Germinal center (tissue), 1 donor: ENCODE measurements at regions not wholly inside any gene's neighbourhood (a gene's known extent, or its start where the extent isn't known, plus 50 kb on each side); places are given as distances from the start of the nearest gene placed in this dataset.

Experiments
- DNase-seq: peaks from one replicate; pipeline ENCODE4 v3.0.0; 2012; ENCODE audit warnings: mixed read lengths, low spot score

- DNase-seq = no peak
These were observed 403.4 kb downstream of the DNAJB9 start for GRCh38 chr7:108973075-108973474.

GRCh38 chr7:108974641-108975040 lies 405.0 kb downstream of the DNAJB9 start:
- no peak for DNase-seq

- no peak for DNase-seq
These were observed 415.4 kb downstream of the DNAJB9 start for GRCh38 chr7:108985037-108985436.

GRCh38 chr7:108989319-108989718 lies 419.6 kb downstream of the DNAJB9 start:
- DNase-seq = no peak

GRCh38 chr7:108997480-108997879 lies 427.8 kb downstream of the DNAJB9 start:
- DNase-seq = no peak

GRCh38 chr7:109003742-109004141 lies 434.1 kb downstream of the DNAJB9 start:
- no peak for DNase-seq

- DNase-seq = no peak
These were observed 440.0 kb downstream of the DNAJB9 start for GRCh38 chr7:109009636-109010035.

- DNase-seq = no peak
These were observed 450.6 kb downstream of the DNAJB9 start for GRCh38 chr7:109020251-109020650.

GRCh38 chr7:109021390-109021789 lies 451.7 kb downstream of the DNAJB9 start:
- no peak for DNase-seq

GRCh38 chr7:109029866-109030265 lies 460.2 kb downstream of the DNAJB9 start:
- no peak for DNase-seq

- no peak for DNase-seq
These were observed 475.0 kb downstream of the DNAJB9 start for GRCh38 chr7:109044691-109045090.

- DNase-seq = no peak
These were observed 479.7 kb downstream of the DNAJB9 start for GRCh38 chr7:109049366-109049765.

GRCh38 chr7:109059089-109059488 lies 489.4 kb downstream of the DNAJB9 start:
- DNase-seq = no peak

GRCh38 chr7:109062798-109063197 lies 493.1 kb downstream of the DNAJB9 start:
- DNase-seq = no peak

GRCh38 chr7:109073543-109073942 lies 503.9 kb downstream of the DNAJB9 start:
- no peak for DNase-seq

GRCh38 chr7:109076396-109076972 lies 506.8 kb downstream of the DNAJB9 start:
- DNase-seq = no peak

- DNase-seq = no peak
These were observed 521.4 kb downstream of the DNAJB9 start for GRCh38 chr7:109091042-109091441.

GRCh38 chr7:109092268-109092667 lies 522.6 kb downstream of the DNAJB9 start:
- DNase-seq = no peak

GRCh38 chr7:109101332-109101731 lies 531.7 kb downstream of the DNAJB9 start:
- DNase-seq = no peak

GRCh38 chr7:109109558-109109957 lies 539.9 kb downstream of the DNAJB9 start:
- DNase-seq = no peak

- DNase-seq = no peak
These were observed 541.4 kb downstream of the DNAJB9 start for GRCh38 chr7:109111086-109111485.

- no peak for DNase-seq
These were observed 552.1 kb downstream of the DNAJB9 start for GRCh38 chr7:109121599-109122300.

- no peak for DNase-seq
These were observed 555.3 kb downstream of the DNAJB9 start for GRCh38 chr7:109125001-109125400.
